HEK293T (cell line): ENCODE measurements at regions not wholly inside any gene's neighbourhood (a gene's known extent, or its start where the extent isn't known, plus 50 kb on each side); places are given as distances from the start of the nearest gene placed in this dataset.
"Not testable (repeated sequence)": the region's sequence is repeated elsewhere in the genome, so short reads cannot be mapped to it uniquely, and the experiment has no call there.

Source experiments
- CTCF ChIA-PET: fragments of 350-600 bp; formaldehyde crosslinking; extraction: SDS; loops from one replicate; lab custom pipeline; 2021; ENCODE audit warnings: antibody characterized with exemption, inconsistent platforms; lab: Yijun Ruan, JAX
- POLR2A ChIA-PET: fragments of 350-600 bp; formaldehyde crosslinking; extraction: SDS; loops from one replicate; lab custom pipeline; 2020; ENCODE audit warnings: antibody characterized with exemption, inconsistent platforms; lab: Yijun Ruan, JAX
- DNase-seq: peaks from one replicate; pipeline ENCODE4 v3.0.0; 2012; ENCODE audit warnings: mixed read lengths; ENCODE audit errors: extremely low spot score
- ARNT ChIP-seq: fragments of 450-650 bp; IDR thresholded peaks from 2 replicates; pipeline ENCODE4 v1.6.1; 2017; ENCODE audit warnings: mild to moderate bottlenecking
- BHLHE40 ChIP-seq: fragments of 450-650 bp; IDR thresholded peaks from 2 replicates; pipeline ENCODE4 v1.6.1; 2016; ENCODE audit warnings: mild to moderate bottlenecking, moderate library complexity, borderline replicate concordance
- CTBP1 ChIP-seq: fragments of 450-650 bp; IDR thresholded peaks from 2 replicates; pipeline ENCODE4 v1.6.1; 2016; ENCODE audit warnings: borderline replicate concordance
- ELF4 ChIP-seq: fragments of 450-650 bp; IDR thresholded peaks from 2 replicates; pipeline ENCODE4 v1.6.1; 2017; ENCODE audit warnings: antibody characterized with exemption
- FOXA1 ChIP-seq: fragments of 450-650 bp; IDR thresholded peaks from 2 replicates; pipeline ENCODE4 v1.6.1; 2016; ENCODE audit warnings: mild to moderate bottlenecking
- FOXK2 ChIP-seq: fragments of 450-650 bp; IDR thresholded peaks from 2 replicates; pipeline ENCODE4 v1.6.1; 2016; ENCODE audit warnings: mild to moderate bottlenecking
- FOXM1 ChIP-seq: fragments of 450-650 bp; IDR thresholded peaks from 2 replicates; pipeline ENCODE4 v1.6.1; 2017; ENCODE audit warnings: mild to moderate bottlenecking, borderline replicate concordance
- HDGF ChIP-seq: fragments of 450-650 bp; IDR thresholded peaks from 2 replicates; pipeline ENCODE4 v1.6.1; 2017; ENCODE audit warnings: antibody characterized with exemption, borderline replicate concordance
- L3MBTL2 ChIP-seq: fragments of 450-650 bp; conservative IDR thresholded peaks from 2 replicates; pipeline ENCODE4 v1.6.1; 2016; ENCODE audit warnings: mild to moderate bottlenecking
- LEF1 ChIP-seq: fragments of 450-650 bp; IDR thresholded peaks from 2 replicates; pipeline ENCODE4 v1.6.1; 2017; ENCODE audit warnings: mild to moderate bottlenecking, borderline replicate concordance
- NFRKB ChIP-seq: fragments of 450-650 bp; IDR thresholded peaks from 2 replicates; pipeline ENCODE4 v1.6.1; 2016; ENCODE audit warnings: mild to moderate bottlenecking, moderate library complexity
- SP1 ChIP-seq: fragments of 450-650 bp; IDR thresholded peaks from 2 replicates; pipeline ENCODE4 v1.6.1; 2017
- SUZ12 ChIP-seq: fragments of 450-650 bp; IDR thresholded peaks from 2 replicates; pipeline ENCODE4 v1.6.1; 2016; ENCODE audit warnings: mild to moderate bottlenecking
- TARDBP ChIP-seq: fragments of 450-650 bp; IDR thresholded peaks from 2 replicates; pipeline ENCODE4 v1.6.1; 2016
- ZNF384 ChIP-seq: fragments of 450-650 bp; IDR thresholded peaks from 2 replicates; pipeline ENCODE4 v1.6.1; 2016
- TF ChIP-seq, protein P1 (sequence below): fragments of 450-650 bp; IDR thresholded peaks from 2 replicates; pipeline ENCODE4 v1.6.1; 2016

DNA sequence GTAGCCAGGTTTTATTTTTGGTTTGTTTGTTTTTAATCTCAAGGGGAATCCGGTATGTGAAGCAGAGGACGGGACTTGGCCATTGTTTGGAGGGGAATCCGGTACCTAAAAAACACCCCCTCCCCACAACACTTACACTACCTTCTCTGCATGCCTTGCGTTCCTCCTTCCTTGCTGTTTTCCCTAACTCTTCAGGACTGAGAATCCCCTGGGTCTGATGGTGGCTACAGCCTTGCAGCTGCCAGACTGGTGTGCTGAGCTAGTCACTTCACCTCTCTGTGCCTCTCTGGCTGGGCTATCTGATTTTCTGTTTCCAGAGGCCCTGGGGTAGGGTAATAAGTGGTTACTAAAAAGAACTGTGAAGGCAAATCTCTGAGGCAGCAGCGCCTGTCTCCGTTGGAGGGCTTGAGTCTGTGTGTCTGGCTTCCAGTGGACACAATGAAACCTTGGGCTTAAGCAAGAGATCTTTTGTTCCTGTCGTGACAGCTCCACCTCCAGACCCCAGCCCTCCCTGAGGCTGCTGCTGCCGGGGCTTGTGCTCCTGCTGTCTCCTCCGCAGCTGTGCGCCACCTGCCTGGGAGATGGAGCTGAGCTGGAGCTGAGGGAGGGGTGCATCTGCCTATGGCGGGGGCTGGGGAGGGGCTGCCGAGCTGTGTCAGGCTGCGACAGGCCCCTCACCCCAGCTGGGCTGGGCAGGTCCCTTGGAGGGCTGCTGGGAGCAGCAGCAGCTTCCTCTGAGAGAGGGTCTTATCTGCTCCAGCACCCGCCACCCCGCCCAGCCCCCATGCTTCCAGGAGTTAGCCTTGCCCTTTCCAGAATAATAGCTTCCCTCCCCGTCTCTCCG is 65.8 kb upstream of the CCDC167 start:
- CTCF ChIA-PET, result interaction anchor here (0.6 to 1.3 kb wide), 13 partner anchors 8 to 499 kb away, joined by 3 to 6 read pairs (median 3); no protein-coding TSS in a partner anchor
- DNase-seq, result peak; percentile 42
- POLR2A ChIA-PET, result interaction anchor here (0.8 to 1.0 kb wide), 2 partner anchors 66 to 127 kb away, joined by 3 read pairs; partner anchors contain the start of gene CCDC167
- no peak for TF ChIP-seq TARDBP
- TF ChIP-seq ARNT, result no peak
- TF ChIP-seq SP1, result no peak
- no peak for TF ChIP-seq NFRKB
- TF ChIP-seq HDGF, result no peak
- no peak for TF ChIP-seq FOXA1
- TF ChIP-seq CTBP1, result no peak
- TF ChIP-seq FOXM1, result no peak
- TF ChIP-seq, protein P1, sequence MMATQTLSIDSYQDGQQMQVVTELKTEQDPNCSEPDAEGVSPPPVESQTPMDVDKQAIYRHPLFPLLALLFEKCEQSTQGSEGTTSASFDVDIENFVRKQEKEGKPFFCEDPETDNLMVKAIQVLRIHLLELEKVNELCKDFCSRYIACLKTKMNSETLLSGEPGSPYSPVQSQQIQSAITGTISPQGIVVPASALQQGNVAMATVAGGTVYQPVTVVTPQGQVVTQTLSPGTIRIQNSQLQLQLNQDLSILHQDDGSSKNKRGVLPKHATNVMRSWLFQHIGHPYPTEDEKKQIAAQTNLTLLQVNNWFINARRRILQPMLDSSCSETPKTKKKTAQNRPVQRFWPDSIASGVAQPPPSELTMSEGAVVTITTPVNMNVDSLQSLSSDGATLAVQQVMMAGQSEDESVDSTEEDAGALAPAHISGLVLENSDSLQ, result no peak

DNA sequence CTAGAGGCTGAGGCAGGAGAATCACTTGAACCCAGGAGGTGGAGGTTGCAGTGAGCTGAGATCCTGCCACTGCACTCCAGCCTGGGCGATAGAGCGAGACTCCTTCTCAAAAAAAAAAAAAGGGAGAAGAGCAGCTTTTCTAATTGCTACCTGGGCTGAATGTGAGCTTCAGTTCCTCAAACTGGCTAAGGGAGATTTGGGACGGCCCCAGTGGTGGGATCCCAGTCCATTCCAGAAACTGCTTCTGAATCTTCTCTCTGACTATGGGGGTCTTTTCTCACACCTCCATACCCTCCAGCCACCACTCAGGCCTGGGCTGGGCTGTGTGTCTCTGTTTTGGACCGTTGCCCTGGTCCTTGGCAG is 63.2 kb upstream of the CCDC167 start:
- CTCF ChIA-PET, result interaction anchor here (0.6 to 1.6 kb wide), 2 partner anchors 78 to 324 kb away, joined by 3 to 5 read pairs; no protein-coding TSS in a partner anchor
- DNase-seq, POLR2A ChIA-PET: not testable (repeated sequence)

DNA sequence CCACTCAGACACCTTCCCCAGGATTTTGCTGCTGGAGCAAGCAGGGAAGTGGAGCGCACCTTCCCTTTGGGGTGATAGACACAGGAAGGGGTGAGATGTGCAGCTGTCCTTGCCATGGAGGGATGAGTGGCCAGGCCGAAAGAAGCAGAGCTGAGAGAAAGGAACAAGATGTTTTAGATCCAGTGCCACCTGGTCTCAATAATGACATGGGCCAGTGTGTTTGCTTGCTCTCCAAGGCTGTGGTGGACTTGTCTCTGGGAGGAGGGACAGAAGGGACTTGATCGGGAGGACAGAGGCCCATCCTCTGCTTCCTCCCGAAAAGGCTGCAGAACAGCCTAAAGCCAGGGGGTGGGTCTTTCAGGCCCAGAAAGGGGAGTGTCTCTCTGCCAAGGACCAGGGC is 61.7 kb upstream of the CCDC167 start:
- ChIA-PET POLR2A (no interaction called here), CTCF (no interaction called here)
- no peak for DNase-seq
- TF ChIP-seq FOXK2, result no peak
- TF ChIP-seq TARDBP, result no peak
- TF ChIP-seq FOXA1, result no peak
- no peak for TF ChIP-seq SUZ12
- TF ChIP-seq NFRKB, result no peak
- no peak for TF ChIP-seq ZNF384
- TF ChIP-seq, protein P1, result no peak
- TF ChIP-seq LEF1, result no peak
- no peak for TF ChIP-seq ELF4
- no peak for TF ChIP-seq FOXM1
- TF ChIP-seq SP1, result no peak
- TF ChIP-seq ARNT, result no peak
- TF ChIP-seq BHLHE40, result no peak
- no peak for TF ChIP-seq L3MBTL2

DNA sequence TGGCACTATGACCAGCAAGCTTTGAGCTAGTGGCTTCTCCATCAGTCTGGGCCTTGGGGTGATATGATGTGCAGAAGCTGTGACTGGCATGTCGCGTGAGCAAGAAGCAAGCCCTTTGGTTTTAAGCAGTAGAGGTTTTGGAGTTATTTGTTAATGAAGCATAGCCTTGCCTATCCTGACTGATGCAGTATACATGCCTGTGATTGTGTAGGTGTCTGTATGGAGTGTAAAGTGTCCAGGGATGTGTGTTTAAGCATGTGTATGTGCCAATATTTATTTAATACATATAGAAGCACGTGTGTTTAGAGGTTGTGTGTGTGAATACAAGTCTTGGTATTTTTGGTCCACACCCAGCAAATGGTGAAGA is 61.0 kb upstream of the CCDC167 start:
- TF ChIP-seq SUZ12 (no peak), NFRKB (no peak)
- CTCF ChIA-PET, result no interaction called here
- no peak for DNase-seq
- POLR2A ChIA-PET, result no interaction called here

DNA sequence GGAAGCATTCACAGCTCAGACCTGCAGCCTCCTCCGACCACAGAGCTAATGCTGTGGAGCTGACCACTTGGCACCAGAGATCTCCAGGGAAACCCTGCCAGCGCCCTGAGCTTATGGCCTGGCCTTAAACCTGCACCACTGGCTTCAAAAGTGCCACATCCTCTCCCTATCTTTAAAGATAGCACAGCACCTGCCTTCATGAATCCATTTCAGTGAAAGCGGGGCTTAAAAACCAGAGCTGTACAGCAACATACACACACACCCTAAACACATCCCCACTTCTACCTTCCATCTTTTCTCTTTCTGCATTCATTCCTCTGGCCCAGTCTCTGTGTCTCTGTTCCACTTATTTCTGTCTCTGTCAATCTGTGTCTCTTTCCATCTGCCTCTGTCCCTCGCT is 59.8 kb upstream of the CCDC167 start:
- CTCF ChIA-PET, result interaction anchor here (1.6 kb wide), 1 partner anchor 22 kb away, joined by 7 read pairs; no protein-coding TSS in a partner anchor
- POLR2A ChIA-PET, result no interaction called here
- TF ChIP-seq ELF4 (no peak), ZNF384 (no peak), FOXK2 (no peak), SP1 (no peak), BHLHE40 (no peak), LEF1 (no peak), FOXM1 (no peak), CTBP1 (no peak), HDGF (no peak), L3MBTL2 (no peak), FOXA1 (no peak), NFRKB (no peak), ARNT (no peak)
- no peak for DNase-seq

DNA sequence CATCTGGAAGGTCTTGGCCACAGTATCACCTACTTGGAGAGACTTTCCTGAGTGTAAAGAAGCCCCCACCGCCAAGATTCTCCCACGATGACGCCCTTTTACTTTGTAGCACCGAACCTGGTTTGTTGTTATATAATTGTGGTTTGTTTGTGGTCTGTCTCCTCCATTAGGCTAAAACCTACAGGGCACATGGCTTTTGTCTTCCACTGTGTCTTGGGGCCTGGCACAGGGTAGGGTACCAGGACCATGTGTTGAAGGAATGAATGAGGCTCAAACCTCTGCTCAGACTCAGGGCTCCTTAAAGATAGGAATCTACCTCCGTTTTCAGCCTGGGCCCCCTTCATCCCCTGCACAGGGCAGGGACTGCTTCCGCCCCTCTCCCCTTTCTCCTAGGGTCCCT is 59.4 kb upstream of the CCDC167 start:
- ChIA-PET POLR2A (no interaction called here), CTCF (interaction anchor here (1.6 kb wide), 1 partner anchor 21 kb away, joined by 7 read pairs; no protein-coding TSS in a partner anchor)
- no peak for TF ChIP-seq BHLHE40
- no peak for TF ChIP-seq LEF1
- no peak for TF ChIP-seq FOXA1
- no peak for TF ChIP-seq SP1
- no peak for DNase-seq

DNA sequence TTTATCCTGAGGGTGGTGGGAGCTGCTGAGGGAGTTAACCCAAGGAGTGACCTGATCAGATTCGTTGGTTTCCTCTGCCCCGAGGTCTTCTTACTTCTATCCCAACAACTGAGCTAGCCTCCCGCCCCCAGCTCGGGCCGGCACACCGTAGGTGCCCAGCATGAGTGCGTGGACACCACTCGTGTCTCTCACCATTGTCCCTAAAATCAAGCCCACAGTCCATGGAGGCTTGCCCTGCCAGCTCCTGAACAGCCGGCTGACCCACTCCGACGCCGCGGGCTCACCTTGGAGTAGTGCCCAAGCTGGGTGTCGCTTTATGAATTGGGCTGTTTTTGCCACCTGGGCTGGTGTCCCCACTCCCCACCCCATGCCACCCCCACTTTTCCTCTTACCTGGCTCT is 59.0 kb upstream of the CCDC167 start:
- no peak for DNase-seq
- ChIA-PET POLR2A (no interaction called here), CTCF (interaction anchor here (1.6 kb wide), 1 partner anchor 21 kb away, joined by 7 read pairs; no protein-coding TSS in a partner anchor)
- TF ChIP-seq, protein P1, result no peak
- TF ChIP-seq FOXA1, result no peak
- TF ChIP-seq SP1, result no peak
- no peak for TF ChIP-seq HDGF
- TF ChIP-seq L3MBTL2, result no peak
- no peak for TF ChIP-seq BHLHE40
- no peak for TF ChIP-seq ELF4
- TF ChIP-seq ZNF384, result no peak
- TF ChIP-seq ARNT, result no peak
- no peak for TF ChIP-seq CTBP1
- TF ChIP-seq FOXM1, result no peak
- no peak for TF ChIP-seq TARDBP
